HEK293T (cell line): ENCODE measurements at regions not wholly inside any gene's neighbourhood (a gene's known extent, or its start where the extent isn't known, plus 50 kb on each side); places are given as distances from the start of the nearest gene placed in this dataset.

Source experiments
- CTCF ChIA-PET: fragments of 350-600 bp; formaldehyde crosslinking; extraction: SDS; loops from one replicate; lab custom pipeline; 2021; ENCODE audit warnings: antibody characterized with exemption, inconsistent platforms; lab: Yijun Ruan, JAX
- POLR2A ChIA-PET: fragments of 350-600 bp; formaldehyde crosslinking; extraction: SDS; loops from one replicate; lab custom pipeline; 2020; ENCODE audit warnings: antibody characterized with exemption, inconsistent platforms; lab: Yijun Ruan, JAX
- DNase-seq: peaks from one replicate; pipeline ENCODE4 v3.0.0; 2012; ENCODE audit warnings: mixed read lengths; ENCODE audit errors: extremely low spot score
- ARNT ChIP-seq: fragments of 450-650 bp; IDR thresholded peaks from 2 replicates; pipeline ENCODE4 v1.6.1; 2017; ENCODE audit warnings: mild to moderate bottlenecking
- BHLHE40 ChIP-seq: fragments of 450-650 bp; IDR thresholded peaks from 2 replicates; pipeline ENCODE4 v1.6.1; 2016; ENCODE audit warnings: mild to moderate bottlenecking, moderate library complexity, borderline replicate concordance
- CTBP1 ChIP-seq: fragments of 450-650 bp; IDR thresholded peaks from 2 replicates; pipeline ENCODE4 v1.6.1; 2016; ENCODE audit warnings: borderline replicate concordance
- ELF4 ChIP-seq: fragments of 450-650 bp; IDR thresholded peaks from 2 replicates; pipeline ENCODE4 v1.6.1; 2017; ENCODE audit warnings: antibody characterized with exemption
- FOXA1 ChIP-seq: fragments of 450-650 bp; IDR thresholded peaks from 2 replicates; pipeline ENCODE4 v1.6.1; 2016; ENCODE audit warnings: mild to moderate bottlenecking
- FOXK2 ChIP-seq: fragments of 450-650 bp; IDR thresholded peaks from 2 replicates; pipeline ENCODE4 v1.6.1; 2016; ENCODE audit warnings: mild to moderate bottlenecking
- FOXM1 ChIP-seq: fragments of 450-650 bp; IDR thresholded peaks from 2 replicates; pipeline ENCODE4 v1.6.1; 2017; ENCODE audit warnings: mild to moderate bottlenecking, borderline replicate concordance
- HDGF ChIP-seq: fragments of 450-650 bp; IDR thresholded peaks from 2 replicates; pipeline ENCODE4 v1.6.1; 2017; ENCODE audit warnings: antibody characterized with exemption, borderline replicate concordance
- L3MBTL2 ChIP-seq: fragments of 450-650 bp; conservative IDR thresholded peaks from 2 replicates; pipeline ENCODE4 v1.6.1; 2016; ENCODE audit warnings: mild to moderate bottlenecking
- LEF1 ChIP-seq: fragments of 450-650 bp; IDR thresholded peaks from 2 replicates; pipeline ENCODE4 v1.6.1; 2017; ENCODE audit warnings: mild to moderate bottlenecking, borderline replicate concordance
- NFRKB ChIP-seq: fragments of 450-650 bp; IDR thresholded peaks from 2 replicates; pipeline ENCODE4 v1.6.1; 2016; ENCODE audit warnings: mild to moderate bottlenecking, moderate library complexity
- PKNOX1 ChIP-seq: fragments of 450-650 bp; IDR thresholded peaks from 2 replicates; pipeline ENCODE4 v1.6.1; 2016
- SP1 ChIP-seq: fragments of 450-650 bp; IDR thresholded peaks from 2 replicates; pipeline ENCODE4 v1.6.1; 2017
- SUZ12 ChIP-seq: fragments of 450-650 bp; IDR thresholded peaks from 2 replicates; pipeline ENCODE4 v1.6.1; 2016; ENCODE audit warnings: mild to moderate bottlenecking
- TARDBP ChIP-seq: fragments of 450-650 bp; IDR thresholded peaks from 2 replicates; pipeline ENCODE4 v1.6.1; 2016
- ZNF384 ChIP-seq: fragments of 450-650 bp; IDR thresholded peaks from 2 replicates; pipeline ENCODE4 v1.6.1; 2016

- CTCF ChIA-PET: no interaction called here
- DNase-seq: no peak
- POLR2A ChIA-PET: no interaction called here
- no peak for TF ChIP-seq HDGF
- no peak for TF ChIP-seq FOXM1
- TF ChIP-seq FOXA1: no peak
- no peak for TF ChIP-seq SUZ12
- no peak for TF ChIP-seq FOXK2
- TF ChIP-seq L3MBTL2: no peak
- TF ChIP-seq BHLHE40: no peak
- no peak for TF ChIP-seq ZNF384
- TF ChIP-seq LEF1: no peak
- no peak for TF ChIP-seq TARDBP
- TF ChIP-seq PKNOX1: no peak
- no peak for TF ChIP-seq ELF4
These were observed 77.0 kb upstream of the STX18 start for GRCh38 chr4:4618847-4619246.

- ChIA-PET CTCF (no interaction called here), POLR2A (no interaction called here)
- DNase-seq: no peak
These were observed 73.3 kb upstream of the STX18 start for GRCh38 chr4:4614925-4615678.

GRCh38 chr4:4613641-4614286, 71.9 kb upstream of the STX18 start:
- POLR2A ChIA-PET: no interaction called here
- DNase-seq: no peak
- TF ChIP-seq PKNOX1: no peak
- TF ChIP-seq CTBP1: no peak
- TF ChIP-seq LEF1: no peak
- no peak for TF ChIP-seq TARDBP
- TF ChIP-seq BHLHE40: no peak
- CTCF ChIA-PET: interaction anchor here (1.0 kb wide), 1 partner anchor 36 kb away, joined by 3 read pairs; no protein-coding TSS in a partner anchor

More at GRCh38 chr4:4614925-4615678, 73.3 kb upstream of the STX18 start:
- no peak for TF ChIP-seq ARNT
- TF ChIP-seq FOXM1: no peak
- no peak for TF ChIP-seq LEF1
- no peak for TF ChIP-seq SUZ12
- no peak for TF ChIP-seq L3MBTL2
- no peak for TF ChIP-seq BHLHE40
- TF ChIP-seq FOXA1: no peak

- no peak for DNase-seq
- CTCF ChIA-PET: no interaction called here
- POLR2A ChIA-PET: no interaction called here
These were observed 71.2 kb upstream of the STX18 start for GRCh38 chr4:4613126-4613465.

GRCh38 chr4:4610672-4611071, 68.8 kb upstream of the STX18 start:
- TF ChIP-seq FOXA1: no peak
- no peak for TF ChIP-seq BHLHE40
- no peak for TF ChIP-seq NFRKB
- no peak for TF ChIP-seq ELF4
- TF ChIP-seq FOXM1: no peak
- TF ChIP-seq LEF1: no peak
- no peak for TF ChIP-seq ARNT
- no peak for TF ChIP-seq FOXK2
- no peak for TF ChIP-seq L3MBTL2
- TF ChIP-seq HDGF: no peak
- ChIA-PET CTCF (no interaction called here), POLR2A (no interaction called here)
- no peak for DNase-seq

More at GRCh38 chr4:4613126-4613465, 71.2 kb upstream of the STX18 start:
- TF ChIP-seq PKNOX1 (no peak), HDGF (no peak), ELF4 (no peak), FOXM1 (no peak), ARNT (no peak), SP1 (no peak), ZNF384 (no peak)

GRCh38 chr4:4609622-4610334, 67.9 kb upstream of the STX18 start:
- POLR2A ChIA-PET: no interaction called here
- TF ChIP-seq L3MBTL2 (no peak), SP1 (no peak), HDGF (no peak), PKNOX1 (no peak), FOXM1 (no peak), NFRKB (no peak), ELF4 (no peak), SUZ12 (no peak), CTBP1 (no peak), ZNF384 (no peak), TARDBP (no peak), BHLHE40 (no peak), LEF1 (no peak), FOXK2 (no peak), ARNT (no peak), FOXA1 (no peak)
- DNase-seq: no peak
- CTCF ChIA-PET: no interaction called here
